ENCODE measurements at regions not wholly inside any gene's neighbourhood (a gene's known extent, or its start where the extent isn't known, plus 50 kb on each side); places are given as distances from the start of the nearest gene placed in this dataset.

DNA sequence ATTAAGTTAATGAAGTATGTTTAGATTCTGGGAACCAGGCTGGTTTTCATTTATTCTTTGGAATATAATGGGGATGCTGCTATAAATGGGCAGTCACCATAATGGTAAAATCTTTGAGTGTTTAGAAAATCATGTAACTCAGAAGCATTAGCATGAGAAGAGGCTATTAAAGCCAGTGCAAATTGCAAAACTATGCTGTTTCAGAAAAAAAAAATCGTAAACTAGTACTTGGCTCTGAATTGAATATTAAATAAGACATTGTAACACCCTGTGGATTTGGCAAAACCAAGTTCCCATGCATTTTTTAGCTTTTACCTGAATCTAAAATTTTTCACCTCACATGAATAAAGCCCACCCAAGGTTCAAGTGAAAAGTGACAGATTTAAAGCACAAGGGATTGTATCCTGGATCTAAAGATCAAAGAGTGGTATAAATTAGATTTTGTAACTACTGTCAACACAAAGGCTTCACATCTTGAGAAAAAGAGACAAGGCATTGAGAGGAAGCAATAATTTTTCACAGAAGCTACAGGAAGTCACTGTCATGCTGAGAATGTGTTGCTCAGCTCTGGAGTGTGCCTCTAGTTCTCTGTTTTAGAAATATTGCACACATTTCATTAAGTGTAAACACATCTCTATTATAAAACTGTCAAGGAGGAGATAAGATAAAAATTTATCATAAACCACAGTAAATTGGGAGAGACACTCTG is 142.2 kb downstream of the ABCA8 start:
- no peak for DNase-seq

DNA sequence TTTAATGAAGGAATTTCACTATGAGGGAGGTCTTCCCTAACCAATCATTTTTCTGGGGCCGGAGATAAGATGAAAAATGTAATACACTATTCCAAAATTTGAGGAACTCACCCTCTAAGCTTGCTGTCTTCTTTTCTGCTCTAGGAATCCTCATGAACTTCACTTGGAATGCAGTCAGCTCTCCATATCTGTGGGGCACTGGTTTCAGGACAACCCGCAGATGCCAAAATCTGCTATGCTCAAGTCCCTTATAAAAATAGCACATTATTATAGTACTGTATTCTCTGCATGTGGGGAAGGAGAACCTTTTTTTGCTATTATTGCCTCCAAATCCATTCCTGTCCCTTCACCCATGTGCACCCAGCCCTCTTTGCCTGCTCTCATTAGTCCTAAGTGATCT is 146.0 kb downstream of the ABCA8 start:
- no peak for DNase-seq

DNA sequence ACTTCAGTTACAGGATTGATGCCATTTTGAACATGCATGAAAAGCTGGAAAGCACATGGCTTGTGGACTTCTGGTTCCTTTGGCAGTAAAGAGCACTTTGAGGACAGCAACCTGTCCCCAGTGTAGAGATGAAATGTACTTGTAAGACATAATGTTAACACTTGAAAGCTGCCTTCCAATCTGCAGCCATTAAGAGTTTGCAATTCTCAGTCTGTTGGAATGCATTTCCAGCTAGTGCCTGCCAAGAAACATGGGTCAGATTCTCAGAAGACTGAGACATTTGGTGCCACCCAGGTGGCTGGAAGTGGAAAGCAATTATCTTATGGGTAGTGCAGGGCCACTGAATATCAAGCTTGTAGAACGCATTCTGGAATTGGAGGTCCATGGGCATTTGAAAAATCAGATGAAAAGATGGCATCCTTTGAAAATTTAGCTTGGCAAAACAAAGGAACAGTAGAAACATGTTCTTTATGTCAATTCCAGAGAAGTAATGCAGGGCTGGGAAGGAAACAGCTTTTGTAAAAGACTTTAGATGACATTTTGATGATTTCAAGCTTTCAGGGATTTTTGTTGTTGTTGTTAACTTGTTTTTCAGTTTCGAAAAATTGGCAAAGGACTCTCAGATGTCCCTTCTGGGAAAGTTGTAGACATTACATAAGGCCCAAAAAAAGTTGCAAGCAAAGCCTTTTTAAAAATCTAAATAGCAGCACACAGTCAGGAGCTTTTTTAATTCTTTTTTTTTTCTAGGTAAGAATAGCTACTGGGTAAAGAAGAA is 147.0 kb downstream of the ABCA8 start:
- DNase-seq = no peak

DNA sequence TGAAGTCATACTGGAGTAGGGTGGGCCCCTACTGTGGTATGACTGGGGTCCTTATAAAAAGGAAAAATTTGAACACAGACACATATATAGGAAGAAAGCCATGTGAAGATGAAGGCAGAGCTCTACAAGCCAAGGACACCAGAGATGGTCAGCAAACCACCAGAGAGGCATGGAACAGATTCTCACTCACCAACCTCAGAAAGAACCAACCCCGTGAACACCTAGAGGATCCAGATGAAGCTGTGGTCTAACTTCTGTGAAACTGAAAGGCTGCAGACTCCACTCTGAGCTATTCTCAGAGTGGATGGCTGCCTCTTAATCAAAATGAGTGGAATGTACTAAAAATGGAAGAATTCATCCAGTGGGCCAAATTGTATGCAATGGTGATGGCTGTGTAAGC is 149.6 kb downstream of the ABCA8 start:
- no peak for DNase-seq

DNA sequence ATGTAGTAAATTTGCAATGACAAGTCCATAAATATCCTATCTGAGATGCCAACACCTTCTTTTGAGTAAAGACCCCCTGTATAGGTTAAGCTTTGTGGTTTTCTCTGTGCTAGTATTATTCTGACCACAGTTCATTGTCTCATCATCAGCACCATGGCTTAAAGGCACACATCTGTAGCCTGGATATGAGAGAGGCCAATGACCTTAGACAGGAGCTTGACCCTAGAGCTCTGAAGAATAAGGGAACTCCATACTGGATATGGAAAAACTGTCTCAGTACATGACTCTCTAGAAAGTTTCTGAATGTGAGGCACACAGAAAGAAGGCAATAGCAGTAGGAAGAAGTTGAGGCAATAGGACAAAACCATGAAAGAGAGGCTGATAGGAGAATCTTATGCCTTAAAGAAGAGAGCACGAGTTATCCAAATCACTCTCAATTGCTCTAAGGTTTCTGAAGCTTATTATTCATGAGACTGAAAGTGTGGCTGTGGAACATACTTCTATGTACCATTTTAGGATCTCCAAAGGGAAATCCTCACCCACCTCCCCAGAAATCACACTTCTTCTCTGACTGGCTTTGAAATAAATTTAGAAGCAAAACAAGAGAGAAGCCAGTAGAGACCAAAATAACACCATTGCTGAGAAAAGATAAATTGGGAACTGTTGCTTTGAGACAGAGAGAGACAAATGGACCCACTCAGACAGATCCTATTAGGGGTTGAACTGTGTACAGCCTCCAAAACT is 150.2 kb downstream of the ABCA8 start:
- no peak for DNase-seq

DNA sequence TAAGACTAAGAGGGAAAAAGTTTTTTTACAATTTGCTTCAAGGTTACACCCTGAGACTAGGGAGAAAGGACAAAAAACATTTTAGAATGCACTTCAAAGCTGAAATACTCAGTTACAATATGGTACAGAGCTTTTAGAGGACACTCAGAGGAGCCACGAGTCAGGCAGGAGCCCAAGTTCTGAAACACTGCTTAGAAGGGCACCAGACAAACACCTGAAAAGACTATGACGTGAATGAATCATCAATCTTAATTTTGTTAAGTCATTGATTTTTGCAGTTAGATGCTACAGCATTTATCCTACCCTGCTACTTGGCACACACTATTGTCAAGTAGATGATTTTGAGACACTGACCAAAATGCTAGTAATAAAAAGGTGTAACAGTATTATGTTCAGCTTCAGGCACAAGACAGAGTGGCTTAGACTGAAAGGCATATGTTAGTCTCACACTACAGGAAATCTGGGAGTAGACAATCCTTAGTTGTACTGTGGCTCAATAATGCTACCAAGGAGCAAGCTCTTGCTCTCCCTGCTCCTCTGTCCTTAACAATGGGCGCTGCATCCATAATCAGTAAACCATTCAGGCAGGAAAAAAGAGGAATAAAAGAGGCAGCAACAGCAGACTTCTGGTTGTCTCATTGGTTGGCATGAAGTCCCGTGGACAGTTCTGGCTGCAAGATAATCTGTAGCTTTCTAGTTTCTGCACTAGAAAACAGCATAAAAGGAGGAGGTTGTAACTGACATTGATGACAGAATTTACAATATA is 151.8 kb downstream of the ABCA8 start:
- no peak for DNase-seq

DNA sequence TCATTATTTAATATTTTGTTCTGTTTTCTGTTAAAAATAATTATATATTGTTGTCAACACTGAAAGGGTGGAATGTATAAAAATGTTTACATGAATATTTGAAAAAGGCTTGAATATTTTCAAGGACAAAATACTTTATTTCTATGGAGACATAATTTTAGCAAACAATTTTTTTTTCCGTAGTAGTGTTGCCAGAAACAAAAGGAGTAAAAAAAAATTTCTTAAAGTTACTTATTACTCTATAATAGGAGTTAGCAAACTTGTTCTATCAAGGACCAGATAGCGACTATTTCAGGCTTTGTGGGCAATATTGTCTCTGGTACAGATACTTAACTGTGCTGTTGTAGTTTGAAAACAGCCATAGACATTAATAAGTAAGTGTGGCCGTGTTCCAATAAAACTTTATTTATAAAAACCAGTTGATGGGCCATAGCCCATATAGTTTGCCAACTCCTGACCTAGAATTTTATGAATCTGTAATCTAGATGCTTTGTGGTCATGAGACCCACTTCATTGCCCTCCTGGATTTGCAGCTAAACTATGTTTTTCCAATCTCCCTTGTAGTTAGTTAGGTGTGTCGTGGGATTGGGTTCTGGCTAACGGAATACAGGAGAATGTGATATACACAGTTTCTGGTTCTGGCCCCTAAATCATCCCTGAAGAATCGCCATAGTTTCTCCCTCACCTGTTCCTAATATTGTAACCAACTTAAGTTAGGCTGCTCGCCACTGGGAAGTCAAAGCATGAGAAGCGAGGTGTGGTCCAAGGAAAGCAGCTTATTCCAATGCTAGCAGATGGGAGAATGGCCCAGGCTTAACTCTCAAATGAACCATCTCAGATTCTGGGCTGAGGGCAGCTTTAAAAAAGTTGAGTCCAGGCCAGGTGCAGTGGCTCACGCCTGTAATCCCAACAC is 153.6 kb downstream of the ABCA8 start:
- DNase-seq = no peak

DNA sequence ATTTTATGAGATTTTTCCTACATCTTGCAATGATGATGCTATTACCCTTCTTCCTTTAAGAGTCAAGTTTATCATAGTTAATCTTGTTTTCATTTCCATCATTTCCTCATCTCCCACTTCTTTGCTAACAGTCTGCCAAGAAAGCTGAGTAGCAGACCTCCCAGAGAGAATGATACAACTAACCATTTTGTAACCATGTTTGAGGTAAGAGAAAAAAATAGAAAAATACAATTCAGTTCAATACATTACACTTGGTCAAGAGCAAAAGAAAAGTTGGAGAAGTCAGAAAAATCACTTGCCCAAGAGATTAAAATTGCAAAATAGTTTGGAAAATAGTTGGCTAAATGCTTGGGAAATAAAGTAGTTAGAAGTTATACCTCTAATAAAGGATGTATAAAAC is 154.4 kb downstream of the ABCA8 start:
- no peak for DNase-seq

DNA sequence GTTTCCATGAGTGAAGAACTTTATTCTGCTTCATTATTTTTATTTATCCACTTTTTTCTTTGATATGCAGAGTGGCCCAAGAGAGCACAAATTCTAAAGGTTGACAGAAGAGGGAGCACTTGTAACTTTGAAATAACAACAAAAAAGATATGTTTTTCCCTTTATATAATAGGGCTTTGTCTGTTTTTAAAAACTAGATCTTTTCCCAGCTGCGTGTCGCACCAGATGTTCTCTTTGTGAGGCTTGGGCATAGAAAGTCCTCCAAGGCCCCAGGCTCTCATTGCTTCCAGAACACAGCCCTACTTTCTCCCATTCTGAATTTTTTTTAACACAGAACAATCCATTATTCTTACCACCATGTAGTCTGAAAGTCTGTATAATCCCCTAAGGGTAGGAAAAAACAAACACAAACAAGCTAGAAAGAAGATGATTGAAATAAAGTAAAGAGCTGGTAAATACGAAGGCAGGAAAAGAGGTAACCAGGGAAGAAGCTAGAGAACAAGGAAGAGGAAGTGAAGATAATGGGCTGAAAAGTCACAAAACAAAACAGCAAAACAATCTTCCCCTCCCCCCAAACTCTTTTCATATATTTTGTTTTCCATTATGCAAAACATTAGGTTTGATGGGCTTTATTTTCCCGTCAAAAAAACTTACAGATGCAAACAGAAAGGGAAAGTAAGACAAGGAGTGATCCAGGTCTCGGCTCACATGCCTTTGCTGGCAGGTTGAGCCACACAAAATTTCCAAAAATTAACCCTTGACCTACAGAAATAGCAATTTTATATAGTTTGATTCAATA is 160.4 kb downstream of the ABCA8 start:
- peak; percentile 43 for DNase-seq

DNA sequence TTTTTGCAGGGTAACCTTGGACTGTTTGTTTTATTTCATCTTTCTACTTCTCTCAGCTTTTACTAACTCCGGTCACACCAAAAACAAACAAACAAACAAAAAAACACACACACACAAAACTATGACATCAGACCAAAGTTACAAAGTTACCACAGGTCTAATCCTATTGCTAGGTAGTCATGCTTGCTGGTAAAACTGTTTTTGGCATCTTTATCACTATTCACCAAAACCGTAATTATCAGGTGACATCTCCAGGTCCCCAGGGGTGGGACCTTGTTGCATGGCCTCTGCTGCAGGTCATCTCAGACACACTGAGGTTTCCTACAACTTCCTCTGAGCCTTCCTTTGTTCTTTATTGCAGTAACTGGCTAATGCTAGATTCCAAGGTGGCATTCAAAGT is 162.3 kb downstream of the ABCA8 start:
- no peak for DNase-seq

DNA sequence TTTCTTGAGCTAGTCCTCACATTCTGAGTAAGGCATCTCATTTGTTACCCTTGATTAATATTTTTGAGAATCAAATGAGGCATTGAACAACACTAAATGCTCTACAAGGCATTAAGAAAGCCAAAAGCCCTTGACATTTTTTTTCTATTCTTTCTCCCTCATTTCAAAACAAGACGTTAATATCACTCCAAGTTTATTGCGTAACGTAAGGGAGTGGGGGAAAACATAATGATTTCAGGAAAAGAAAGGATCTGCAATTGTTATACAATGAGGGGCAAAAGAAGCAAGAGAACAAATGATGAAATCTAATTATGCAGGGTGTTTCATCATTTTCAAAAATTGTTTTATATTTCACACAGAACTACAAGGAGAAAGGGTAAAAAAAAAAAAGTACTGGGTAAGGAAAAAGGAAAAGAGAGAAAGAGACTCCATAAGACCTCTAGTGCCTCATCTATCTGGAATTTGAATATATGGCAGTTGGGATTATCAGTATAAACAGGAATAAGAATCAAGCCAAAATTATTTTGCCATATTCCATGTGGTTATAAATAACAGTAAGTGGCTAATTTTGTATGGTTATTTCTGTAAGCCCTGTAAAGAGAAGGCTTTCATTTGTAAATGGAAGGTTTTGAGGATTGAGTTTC is 163.0 kb downstream of the ABCA8 start:
- no peak for DNase-seq

DNA sequence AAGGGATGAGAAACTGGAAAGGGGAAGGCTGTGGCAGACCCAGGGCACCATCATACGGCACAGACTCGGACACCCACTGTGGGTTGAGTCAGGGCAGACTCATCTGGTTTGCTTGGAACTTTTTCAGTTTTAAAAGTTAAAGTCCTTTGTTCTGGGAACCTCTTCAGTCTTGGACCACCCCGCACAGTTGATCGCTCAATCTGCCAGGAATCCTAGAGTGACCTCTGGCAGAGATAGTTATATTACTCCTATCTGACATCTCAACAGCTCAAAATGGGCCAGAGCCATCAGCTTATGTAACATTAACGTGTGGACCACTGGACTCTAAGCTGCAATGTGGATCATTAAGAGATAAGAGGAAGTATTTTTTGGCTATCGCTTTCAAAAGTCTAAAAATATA is 164.3 kb downstream of the ABCA8 start:
- DNase-seq = no peak

DNA sequence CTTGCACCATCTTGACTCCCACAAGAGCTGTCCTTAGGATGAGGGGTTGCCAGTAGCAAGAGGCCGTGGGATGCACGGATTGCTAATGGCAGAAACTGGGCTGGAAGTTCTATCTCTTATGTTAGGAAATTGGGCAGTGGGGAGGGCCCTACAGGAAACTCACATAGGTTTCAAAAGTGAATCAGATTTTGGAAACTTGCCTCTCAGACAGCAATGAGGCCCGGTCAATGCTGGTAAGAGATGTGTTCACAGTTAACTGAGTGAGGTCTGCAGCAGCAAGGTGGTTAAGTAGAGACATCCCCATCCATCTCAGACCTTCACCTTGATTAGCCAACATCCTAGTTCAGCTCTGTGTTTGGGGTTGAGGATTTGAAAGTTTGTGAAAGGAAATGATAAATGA is 164.7 kb downstream of the ABCA8 start:
- no peak for DNase-seq

DNA sequence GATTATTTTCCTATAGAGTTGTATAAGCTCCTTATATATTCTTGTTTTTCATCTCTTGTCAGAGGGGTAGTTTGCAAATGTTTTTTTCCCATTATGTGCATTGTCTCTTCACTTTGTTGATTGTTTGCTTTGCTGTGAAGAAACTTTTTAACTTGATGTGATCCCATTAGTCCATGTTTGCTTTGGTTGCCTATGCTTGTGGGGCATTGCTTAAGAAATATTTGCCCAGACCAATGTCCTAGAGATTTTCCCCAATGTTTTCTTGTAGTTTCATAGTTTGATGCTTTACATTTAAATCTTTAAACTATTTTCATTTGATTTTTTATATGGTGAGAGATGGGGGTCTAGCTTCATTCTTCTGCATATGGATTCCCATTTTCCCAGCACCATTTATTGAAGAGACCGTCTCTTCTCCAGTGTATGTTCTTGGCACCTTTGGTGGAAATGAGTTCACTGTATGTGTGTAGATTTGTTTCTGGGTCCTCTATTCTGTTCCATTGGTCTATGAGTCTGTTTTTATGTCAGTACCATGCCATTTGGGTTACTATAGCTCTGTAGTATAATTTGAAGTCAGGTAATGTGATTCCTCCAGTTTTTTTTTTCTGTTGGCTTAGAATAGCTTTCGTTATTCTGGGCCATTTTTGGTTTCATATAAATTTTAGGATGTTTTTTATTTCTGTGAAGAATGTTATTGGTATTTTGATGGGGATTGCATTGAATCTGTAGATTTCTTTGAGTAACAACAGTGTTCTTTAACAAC is 165.8 kb downstream of the ABCA8 start:
- no peak for DNase-seq

DNA sequence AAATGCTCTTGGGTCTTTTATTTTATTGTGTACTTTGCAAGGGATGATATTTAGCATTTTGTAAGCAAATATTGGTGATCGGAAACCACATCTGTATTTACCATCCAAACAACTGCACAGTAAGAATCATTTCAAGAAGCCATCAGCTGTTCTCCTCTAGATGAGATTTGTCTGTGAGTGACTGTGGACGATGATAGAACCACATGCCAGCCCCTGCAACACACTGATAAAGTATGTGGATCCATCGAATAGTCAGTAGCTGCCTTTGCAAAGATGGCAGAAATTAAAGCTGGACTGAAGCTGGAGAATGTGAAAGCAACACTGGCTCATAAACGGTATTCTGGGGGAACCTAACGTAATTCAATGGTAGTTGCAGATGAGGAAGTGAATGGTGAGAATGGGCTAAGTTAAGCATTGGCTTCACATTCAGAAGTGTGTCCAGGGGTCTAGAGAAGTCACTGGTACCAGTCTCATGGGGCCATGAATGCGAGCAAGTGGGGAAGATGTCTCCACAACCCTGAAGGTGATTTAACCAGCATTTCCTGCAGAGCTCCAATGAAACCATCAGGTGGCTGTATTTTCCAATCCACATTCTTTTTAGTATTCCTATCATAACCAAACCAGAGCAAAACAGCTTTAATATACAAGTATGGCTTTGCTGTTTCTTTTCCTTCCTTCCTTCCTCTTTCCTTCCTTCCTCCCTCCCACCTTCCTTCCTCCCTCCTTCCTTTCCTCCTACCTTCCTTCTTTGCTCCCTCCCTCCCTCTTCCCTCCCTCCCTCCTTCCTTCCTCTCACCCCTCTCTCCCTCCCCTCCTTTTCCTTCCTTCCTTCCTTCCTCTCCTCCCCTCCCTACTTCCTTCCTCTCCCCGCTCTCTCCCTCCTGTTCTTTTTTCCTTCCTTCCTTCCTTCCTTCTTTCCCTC is 169.4 kb downstream of the ABCA8 start:
- no peak for DNase-seq

DNA sequence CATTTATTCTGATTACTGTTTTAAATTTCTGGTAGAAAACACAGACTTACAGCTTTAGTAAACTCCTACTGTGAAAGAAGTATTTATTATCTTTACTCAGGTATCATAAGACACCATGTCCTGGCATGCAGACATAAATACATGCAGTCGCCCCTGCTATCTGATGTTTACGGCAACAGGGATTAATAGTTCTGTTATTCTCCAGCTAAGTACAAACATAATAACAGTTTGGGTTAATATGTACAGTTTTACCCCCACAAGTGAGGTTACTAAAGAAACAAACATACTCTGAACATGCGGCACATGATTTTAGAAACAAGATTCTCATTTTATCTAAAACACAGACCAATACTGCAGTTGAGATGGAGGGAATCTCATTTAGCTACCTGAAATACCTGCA is 170.8 kb downstream of the ABCA8 start:
- DNase-seq = no peak

DNA sequence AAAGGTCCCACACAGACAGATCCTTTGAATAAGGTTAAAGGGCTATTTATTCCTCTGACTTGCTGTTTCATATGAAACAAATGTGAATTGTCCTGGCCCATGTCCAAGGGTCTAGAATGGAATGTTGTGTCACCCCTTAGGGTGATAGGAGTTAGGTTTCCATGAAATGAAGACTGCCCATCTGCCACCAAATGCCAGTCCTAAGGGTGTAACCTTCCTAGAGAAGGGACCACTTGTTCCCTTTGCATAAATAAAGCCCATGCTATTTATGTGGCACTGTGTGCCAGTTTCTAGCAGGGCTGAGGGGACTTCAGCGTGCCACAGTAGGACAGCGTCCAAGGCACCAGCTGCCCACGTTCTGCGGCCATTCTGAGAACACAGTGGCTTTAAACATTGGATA is 171.3 kb downstream of the ABCA8 start:
- no peak for DNase-seq

DNA sequence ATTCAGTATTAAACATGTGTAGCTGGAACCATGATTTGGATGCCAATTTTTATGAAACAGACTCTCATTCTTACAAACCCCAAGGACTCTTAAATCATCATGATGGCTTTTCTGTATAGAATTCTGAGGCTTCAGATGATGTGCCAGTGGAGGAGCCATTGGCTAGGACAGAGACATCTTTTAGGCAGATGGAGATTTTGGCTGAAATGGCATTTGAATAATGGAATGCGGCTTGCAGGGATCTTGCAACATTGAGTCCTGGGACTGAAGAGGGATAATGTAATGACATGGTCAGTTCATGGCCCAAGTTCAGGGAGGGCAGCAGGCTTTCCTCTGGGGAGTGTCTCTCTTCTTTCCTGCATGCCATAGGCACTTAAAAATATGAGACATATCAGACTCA is 172.4 kb downstream of the ABCA8 start:
- no peak for DNase-seq

DNA sequence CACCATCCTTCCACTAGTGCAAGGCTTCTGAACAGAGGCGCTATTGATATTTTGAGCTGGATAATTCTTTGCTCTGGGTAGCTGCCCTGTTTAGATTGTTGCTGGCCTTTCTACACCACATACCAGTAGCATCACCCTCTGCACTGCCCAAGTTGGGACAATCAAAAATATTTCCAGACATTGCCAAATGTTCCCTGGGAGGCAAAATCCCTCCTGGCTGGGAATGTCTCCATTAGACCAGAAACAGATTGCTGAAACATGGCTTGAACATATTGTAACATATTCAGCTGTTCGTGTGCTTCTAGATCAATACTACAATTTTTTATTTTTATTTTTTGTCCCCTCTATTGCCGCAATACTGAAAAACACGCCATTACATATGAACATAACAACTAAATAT is 174.6 kb downstream of the ABCA8 start:
- no peak for DNase-seq

Data from NCI-H1694 (cell line).